ENCODE measurements at regions not wholly inside any gene's neighbourhood (a gene's known extent, or its start where the extent isn't known, plus 50 kb on each side); places are given as distances from the start of the nearest gene placed in this dataset.

GRCh38 chr6:114579486-114579885 lies 236.7 kb upstream of the HS3ST5 start:
- no peak for TF ChIP-seq CTCF (IDR thresholded peaks at IDR 0.05)
- no peak for TF ChIP-seq RAD21 (conservative IDR thresholded peaks at IDR 0.05 in 1 of 2, IDR thresholded peaks at IDR 0.05 in 1 of 2)
- no peak for TF ChIP-seq CHD4 (IDR thresholded peaks at IDR 0.05; ENCODE audit: borderline replicate concordance)
